CD14-positive monocyte (primary cell): ENCODE measurements at regions not wholly inside any gene's neighbourhood (a gene's known extent, or its start where the extent isn't known, plus 50 kb on each side); places are given as distances from the start of the nearest gene placed in this dataset.

ENCODE experiments used
- DNase-seq, 3 donors: peaks; one replicate each; pipeline ENCODE4 v3.0.0-alpha.2; 2011 to 2022
- H2AFZ ChIP-seq: 2 replicates; pipeline ENCODE4 v1.6.0; 2012; ENCODE audit warnings: mild to moderate bottlenecking, low read depth, low read length, inconsistent platforms; ENCODE audit not compliant: insufficient read depth, poor library complexity, severe bottlenecking
- H3K27ac ChIP-seq, 2 donors: 1 replicate in 1 of 2; 2 replicates in 1 of 2; pipeline ENCODE4 v1.5.1; 2012 to 2013; ENCODE audit warnings: low read length in 2 of 2, control low read depth in 1 of 2, inconsistent platforms in 1 of 2, low read depth in 1 of 2, mild to moderate bottlenecking in 1 of 2
- H3K27me3 ChIP-seq, 2 donors: one replicate each; pipeline versions ENCODE4 v1.6.0 to v1.6.1; 2011 to 2013; ENCODE audit warnings: low read length in 2 of 2; ENCODE audit not compliant: control insufficient read depth in 2 of 2, insufficient read depth in 2 of 2
- H3K36me3 ChIP-seq, 2 donors: replicated peaks in 1 of 2; 1 replicate in 1 of 2; 2 replicates in 1 of 2; pipeline versions ENCODE4 v1.5.1 to v1.6.1; 2012 to 2013; ENCODE audit warnings: low read length in 2 of 2, control low read depth in 1 of 2, inconsistent platforms in 1 of 2, mild to moderate bottlenecking in 1 of 2; ENCODE audit not compliant: insufficient read depth in 2 of 2, control insufficient read depth in 1 of 2
- H3K4me1 ChIP-seq, 2 donors: 1 replicate in 1 of 2; 2 replicates in 1 of 2; pipeline versions ENCODE4 v1.5.1 to v1.6.1; 2012 to 2013; ENCODE audit warnings: low read length in 2 of 2, control low read depth in 1 of 2, inconsistent platforms in 1 of 2, mild to moderate bottlenecking in 1 of 2, moderate library complexity in 1 of 2; ENCODE audit not compliant: insufficient read depth in 2 of 2, control insufficient read depth in 1 of 2
- H3K4me2 ChIP-seq: replicated peaks from 2 replicates; pipeline ENCODE3; 2012; ENCODE audit warnings: low read length, moderate library complexity, mild to moderate bottlenecking; ENCODE audit not compliant: poor library complexity, severe bottlenecking; ENCODE audit errors: extremely low read depth
- H3K4me3 ChIP-seq, 3 experiments: fragments of 200-600 bp in 1 of 3; sonication (generic) in 1 of 3; replicated peaks in 1 of 3; 1 replicate in 2 of 3; 2 replicates in 1 of 3; pipeline ENCODE4 v1.5.1; 2011 to 2013; ENCODE audit warnings: low read length in 3 of 3, mild to moderate bottlenecking in 3 of 3, control low read depth in 2 of 3, low read depth in 2 of 3, inconsistent platforms in 1 of 3, moderate library complexity in 1 of 3
- H3K79me2 ChIP-seq: 2 replicates; pipeline ENCODE4 v1.6.0; 2012; ENCODE audit warnings: mild to moderate bottlenecking, control low read depth, inconsistent platforms, low read length, moderate library complexity; ENCODE audit not compliant: insufficient read depth
- H3K9ac ChIP-seq: 2 replicates; pipeline ENCODE4 v1.6.0; 2017; ENCODE audit warnings: low read length, mild to moderate bottlenecking; ENCODE audit not compliant: insufficient read depth, poor library complexity, severe bottlenecking
- H3K9me3 ChIP-seq, 2 donors: replicated peaks in 1 of 2; 1 replicate in 1 of 2; 2 replicates in 1 of 2; pipeline versions ENCODE4 v1.5.1 to v1.6.1; 2012 to 2013; ENCODE audit warnings: low read length in 2 of 2, control low read depth in 1 of 2; ENCODE audit not compliant: control insufficient read depth in 1 of 2, insufficient read depth in 1 of 2
- H4K20me1 ChIP-seq: 2 replicates; pipeline ENCODE4 v1.6.0; 2012; ENCODE audit warnings: mild to moderate bottlenecking, low read length, control low read depth, moderate library complexity; ENCODE audit not compliant: insufficient read depth
- H3K27ac Mint-ChIP-seq, 7 donors: one replicate each; pipeline ENCODE4 v1.8.0; 2020; ENCODE audit warnings: mild to moderate bottlenecking in 7 of 7, mixed read lengths in 7 of 7, moderate library complexity in 6 of 7, inconsistent platforms in 2 of 7
- H3K27me3 Mint-ChIP-seq, 3 donors: one replicate each; pipeline ENCODE4 v1.8.0; 2021 to 2022; ENCODE audit warnings: low read depth in 3 of 3, mild to moderate bottlenecking in 3 of 3, mixed read lengths in 3 of 3, moderate library complexity in 3 of 3, inconsistent platforms in 1 of 3
- H3K36me3 Mint-ChIP-seq, 2 donors: one replicate each; pipeline ENCODE4 v1.8.0; 2020; ENCODE audit warnings: mixed read lengths in 2 of 2, inconsistent platforms in 1 of 2, mild to moderate bottlenecking in 1 of 2
- H3K4me1 Mint-ChIP-seq: one replicate; pipeline ENCODE4 v1.8.0; 2020; ENCODE audit warnings: mild to moderate bottlenecking, mixed read lengths
- H3K4me3 Mint-ChIP-seq, 2 donors: one replicate each; pipeline ENCODE4 v1.8.0; 2020; ENCODE audit warnings: mild to moderate bottlenecking in 2 of 2, mixed read lengths in 2 of 2, moderate library complexity in 1 of 2
- H3K9me3 Mint-ChIP-seq, 7 donors: one replicate each; pipeline ENCODE4 v1.8.0; 2020 to 2022; ENCODE audit warnings: mixed read lengths in 7 of 7, mild to moderate bottlenecking in 6 of 7, moderate library complexity in 6 of 7, inconsistent platforms in 2 of 7
- CTCF ChIP-seq: fragments of 200-600 bp; IDR thresholded peaks from one replicate; pipeline ENCODE4 v1.8.0; 2022; ENCODE audit warnings: antibody characterized with exemption, mild to moderate bottlenecking
- WGBS: methylation state at CpG from one replicate; pipeline ENCODE4 v1.1.5; 2013; ENCODE audit warnings: missing lambda C conversion rate; ENCODE audit not compliant: insufficient coverage; 5-methylcytosine and 5-hydroxymethylcytosine counted together
- intact Hi-C, 2 donors: fragments of 100-400 bp; cut with micrococcal nuclease; formaldehyde crosslinking; loops; one replicate each; pipeline versions ENCODE4 v1.15.0 to v1.15.1; 2023

GRCh38 chr22:49097171-49097925, 730.3 kb downstream of the BRD1 start:
- WGBS: 88% methylated on average over 19 of the region's 20 CpGs
- no peak overlapping the region for H3K4me3 ChIP-seq
- Mint-ChIP-seq H3K27me3 (peaks cover 2 to 6% (median 3%) of the 10 kb centered on the region in 3 donors), H3K4me3 (no peak overlapping the region), H3K36me3 (no peaks in the 10 kb centered on the region), H3K27ac (no peak overlapping the region), H3K4me1 (no peaks in the 10 kb centered on the region), H3K9me3 (peaks cover 0 to 2% (median 0%) of the 10 kb centered on the region in 7 donors)
- H3K36me3 ChIP-seq: no peaks in the 10 kb centered on the region
- intact Hi-C loops: no loop called here
- H3K4me1 ChIP-seq: no peaks in the 10 kb centered on the region
- no peaks in the 10 kb centered on the region for H3K9me3 ChIP-seq
- H3K4me2 ChIP-seq: no peak overlapping the region
- H3K27me3 ChIP-seq: no peaks in the 10 kb centered on the region
- no peak overlapping the region for H3K9ac ChIP-seq
- no peak for TF ChIP-seq CTCF
- DNase-seq: no peak
- H4K20me1 ChIP-seq: no peaks in the 10 kb centered on the region
- H3K79me2 ChIP-seq: no peaks in the 10 kb centered on the region
- no peak overlapping the region for H3K27ac ChIP-seq
- no peak overlapping the region for H2AFZ ChIP-seq

GRCh38 chr22:49096476-49096875, 731.2 kb downstream of the BRD1 start:
- Mint-ChIP-seq H3K27me3 (peaks cover 3 to 6% (median 4%) of the 10 kb centered on the region in 3 donors), H3K36me3 (no peaks in the 10 kb centered on the region), H3K9me3 (peaks cover 0 to 2% (median 0%) of the 10 kb centered on the region in 7 donors), H3K27ac (no peak overlapping the region), H3K4me1 (peaks cover 3% of the 10 kb centered on the region), H3K4me3 (no peak overlapping the region)
- no peak overlapping the region for H2AFZ ChIP-seq
- no peaks in the 10 kb centered on the region for H3K27me3 ChIP-seq
- no peak overlapping the region for H3K27ac ChIP-seq
- H3K9me3 ChIP-seq: no peaks in the 10 kb centered on the region
- no peak overlapping the region for H3K4me2 ChIP-seq
- H3K9ac ChIP-seq: no peak overlapping the region
- DNase-seq: no peak
- WGBS: 97% methylated on average over 7 of the region's 9 CpGs
- H3K4me1 ChIP-seq: no peaks in the 10 kb centered on the region
- no peaks in the 10 kb centered on the region for H3K79me2 ChIP-seq
- no peaks in the 10 kb centered on the region for H4K20me1 ChIP-seq
- TF ChIP-seq CTCF: no peak
- H3K4me3 ChIP-seq: no peak overlapping the region
- no peaks in the 10 kb centered on the region for H3K36me3 ChIP-seq
- intact Hi-C loops: no loop called here
